Ovary (tissue), 3 donors: ENCODE measurements at regions not wholly inside any gene's neighbourhood (a gene's known extent, or its start where the extent isn't known, plus 50 kb on each side); places are given as distances from the start of the nearest gene placed in this dataset.

ENCODE experiments used
- EP300 ChIP-seq: sonication (generic); formaldehyde crosslinking; IDR thresholded peaks from one replicate; pipeline ENCODE4 v1.6.1; 2017; ENCODE audit warnings: antibody characterized with exemption
- POLR2A ChIP-seq: fragments of 450-650 bp; IDR thresholded peaks from one replicate; pipeline ENCODE4 v1.6.1; 2017; ENCODE audit warnings: antibody characterized with exemption, mild to moderate bottlenecking, moderate library complexity
- TF ChIP-seq, protein P1 (sequence below), 3 donors: fragments of 450-650 bp in 2 of 3; fragments of 200-600 bp in 1 of 3; IDR thresholded peaks; one replicate each; pipeline versions ENCODE4 v1.5.1 to v1.8.0; 2016 to 2022; ENCODE audit warnings: antibody characterized with exemption in 3 of 3, mild to moderate bottlenecking in 1 of 3
- donor health status: DM: no; HTN: no; CAD: no.

GRCh38 chr3:162365066-162365719, 868.6 kb downstream of the OTOL1 start:
- TF ChIP-seq, protein P1, sequence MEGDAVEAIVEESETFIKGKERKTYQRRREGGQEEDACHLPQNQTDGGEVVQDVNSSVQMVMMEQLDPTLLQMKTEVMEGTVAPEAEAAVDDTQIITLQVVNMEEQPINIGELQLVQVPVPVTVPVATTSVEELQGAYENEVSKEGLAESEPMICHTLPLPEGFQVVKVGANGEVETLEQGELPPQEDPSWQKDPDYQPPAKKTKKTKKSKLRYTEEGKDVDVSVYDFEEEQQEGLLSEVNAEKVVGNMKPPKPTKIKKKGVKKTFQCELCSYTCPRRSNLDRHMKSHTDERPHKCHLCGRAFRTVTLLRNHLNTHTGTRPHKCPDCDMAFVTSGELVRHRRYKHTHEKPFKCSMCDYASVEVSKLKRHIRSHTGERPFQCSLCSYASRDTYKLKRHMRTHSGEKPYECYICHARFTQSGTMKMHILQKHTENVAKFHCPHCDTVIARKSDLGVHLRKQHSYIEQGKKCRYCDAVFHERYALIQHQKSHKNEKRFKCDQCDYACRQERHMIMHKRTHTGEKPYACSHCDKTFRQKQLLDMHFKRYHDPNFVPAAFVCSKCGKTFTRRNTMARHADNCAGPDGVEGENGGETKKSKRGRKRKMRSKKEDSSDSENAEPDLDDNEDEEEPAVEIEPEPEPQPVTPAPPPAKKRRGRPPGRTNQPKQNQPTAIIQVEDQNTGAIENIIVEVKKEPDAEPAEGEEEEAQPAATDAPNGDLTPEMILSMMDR (IDR thresholded peaks at IDR 0.05), result no peak
- TF ChIP-seq POLR2A (no peak), EP300 (no peak)
